PC-3 (cell line): ENCODE measurements at regions not wholly inside any gene's neighbourhood (a gene's known extent, or its start where the extent isn't known, plus 50 kb on each side); places are given as distances from the start of the nearest gene placed in this dataset.

Source experiments
- CTCF ChIP-seq: fragments of 300-600 bp; sonication (generic); conservative IDR thresholded peaks from 2 replicates; pipeline ENCODE4 v1.5.1; 2017; ENCODE audit warnings: antibody characterized with exemption, low read depth, mild to moderate bottlenecking, low read length
- EZH2 ChIP-seq: fragments of 300-600 bp; sonication (generic); IDR thresholded peaks from one replicate; pipeline ENCODE4 v1.6.1; 2017; ENCODE audit warnings: antibody characterized with exemption, mild to moderate bottlenecking, low read length; ENCODE audit not compliant: unreplicated experiment
- EZH2phosphoT487 ChIP-seq: fragments of 300-600 bp; sonication (generic); IDR thresholded peaks from 2 replicates; pipeline ENCODE4 v1.6.1; 2018; ENCODE audit warnings: mild to moderate bottlenecking, antibody characterized with exemption, low read length, borderline replicate concordance

GRCh38 chr10:121007264-121007663 is 156.1 kb downstream of the WDR11 start:
- TF ChIP-seq CTCF (no peak), EZH2phosphoT487 (no peak), EZH2 (no peak)
